GM23338 (cell line): ENCODE measurements at regions not wholly inside any gene's neighbourhood (a gene's known extent, or its start where the extent isn't known, plus 50 kb on each side); places are given as distances from the start of the nearest gene placed in this dataset.

ENCODE experiments used
- ATAC-seq: fragments of 200-7000 bp; cut with Tn5 transposase; 3 replicates; pipeline ENCODE4 v1.9.1; 2020
- DNase-seq: peaks from one replicate; pipeline ENCODE4 v3.0.0-alpha.2; 2015; ENCODE audit warnings: low spot score
- H2AFZ ChIP-seq: fragments of 200-600 bp; sonication (generic); 2 replicates; pipeline ENCODE4 v1.8.0; 2016; ENCODE audit warnings: antibody characterized with exemption, mild to moderate bottlenecking, moderate library complexity
- H3F3A ChIP-seq: fragments of 200-600 bp; sonication (generic); replicated peaks from 2 replicates; pipeline ENCODE4 v1.8.0; 2017; ENCODE audit warnings: antibody characterized with exemption, mixed run types, low read depth
- H3K27ac ChIP-seq: fragments of 200-600 bp; sonication (generic); 2 replicates; pipeline ENCODE4 v1.6.1; 2016; ENCODE audit warnings: low read depth
- H3K27me3 ChIP-seq: fragments of 200-600 bp; sonication (generic); 2 replicates; pipeline ENCODE4 v1.8.0; 2016; ENCODE audit warnings: mild to moderate bottlenecking, mixed run types, moderate library complexity; ENCODE audit not compliant: insufficient read depth
- H3K36me3 ChIP-seq: fragments of 200-600 bp; sonication (generic); 2 replicates; pipeline ENCODE4 v1.8.0; 2016; ENCODE audit warnings: mild to moderate bottlenecking; ENCODE audit not compliant: insufficient read depth
- H3K4me1 ChIP-seq: fragments of 200-600 bp; sonication (generic); 2 replicates; pipeline ENCODE4 v1.8.0; 2016; ENCODE audit warnings: mild to moderate bottlenecking, moderate library complexity; ENCODE audit not compliant: insufficient read depth
- H3K4me2 ChIP-seq: fragments of 200-600 bp; sonication (generic); 2 replicates; pipeline ENCODE4 v1.7.1; 2017; ENCODE audit warnings: mixed run types
- H3K4me3 ChIP-seq: fragments of 200-600 bp; sonication (generic); 2 replicates; pipeline ENCODE4 v1.6.1; 2016; ENCODE audit warnings: mixed run types
- H3K79me2 ChIP-seq: fragments of 200-600 bp; sonication (generic); replicated peaks from 2 replicates; pipeline ENCODE4 v1.8.0; 2017; ENCODE audit warnings: mild to moderate bottlenecking; ENCODE audit not compliant: insufficient read depth
- H3K9me2 ChIP-seq: fragments of 200-600 bp; sonication (generic); 2 replicates; pipeline ENCODE4 v1.8.0; 2017; ENCODE audit not compliant: insufficient read depth
- H4K20me1 ChIP-seq: fragments of 200-600 bp; sonication (generic); replicated peaks from 2 replicates; pipeline ENCODE4 v1.8.0; 2017; ENCODE audit warnings: mild to moderate bottlenecking; ENCODE audit not compliant: insufficient read depth
- H3K27ac Mint-ChIP-seq: 2 replicates; pipeline ENCODE4 v1.8.0; 2020; ENCODE audit warnings: inconsistent platforms, mild to moderate bottlenecking, moderate library complexity, mixed read lengths
- H3K27me3 Mint-ChIP-seq: 3 replicates; pipeline ENCODE4 v1.8.0; 2022; ENCODE audit warnings: low read depth, mild to moderate bottlenecking, moderate library complexity, mixed read lengths, inconsistent platforms; ENCODE audit not compliant: insufficient read depth, poor library complexity
- H3K36me3 Mint-ChIP-seq: 3 replicates; pipeline ENCODE4 v1.8.0; 2021; ENCODE audit warnings: low read depth, mild to moderate bottlenecking, inconsistent platforms, moderate library complexity, mixed read lengths
- H3K4me1 Mint-ChIP-seq: 3 replicates; pipeline ENCODE4 v1.8.0; 2020; ENCODE audit warnings: mild to moderate bottlenecking, inconsistent platforms, mixed read lengths
- H3K4me3 Mint-ChIP-seq: 3 replicates; pipeline ENCODE4 v1.8.0; 2021; ENCODE audit warnings: moderate library complexity, mild to moderate bottlenecking, inconsistent platforms, mixed read lengths
- H3K9me3 Mint-ChIP-seq: 3 replicates; pipeline ENCODE4 v1.8.0; 2020; ENCODE audit warnings: moderate library complexity, mild to moderate bottlenecking, inconsistent platforms, mixed read lengths
- CREB1 ChIP-seq: fragments of 250-450 bp; sonication (Bioruptor Pico); IDR thresholded peaks from 2 replicates; pipeline ENCODE4 v1.5.0; 2020; ENCODE audit warnings: low read depth, mild to moderate bottlenecking, moderate library complexity
- JUNB ChIP-seq: IDR thresholded peaks from one replicate; pipeline ENCODE4 v1.6.1; 2016; ENCODE audit warnings: antibody characterized with exemption; ENCODE audit not compliant: unreplicated experiment
- NANOG ChIP-seq: IDR thresholded peaks from 2 replicates; pipeline ENCODE4 v1.6.1; 2016; ENCODE audit warnings: antibody characterized with exemption, borderline replicate concordance
- POLR2AphosphoS5 ChIP-seq: IDR thresholded peaks from 2 replicates; pipeline ENCODE4 v1.6.1; 2016; ENCODE audit warnings: antibody characterized with exemption, low read depth
- ZNF114 ChIP-seq: fragments of 250-450 bp; sonication (Bioruptor Pico); IDR thresholded peaks from 2 replicates; pipeline ENCODE4 v1.5.0; 2020; ENCODE audit warnings: mild to moderate bottlenecking, moderate library complexity
- ZNF331 ChIP-seq: fragments of 250-450 bp; sonication (Bioruptor Pico); IDR thresholded peaks from 2 replicates; pipeline ENCODE4 v1.5.0; 2020; ENCODE audit warnings: low read depth, mild to moderate bottlenecking, moderate library complexity
- TF ChIP-seq, protein P1 (sequence below): IDR thresholded peaks from one replicate; pipeline ENCODE4 v1.6.1; 2018; ENCODE audit warnings: antibody characterized with exemption; ENCODE audit not compliant: unreplicated experiment

DNA sequence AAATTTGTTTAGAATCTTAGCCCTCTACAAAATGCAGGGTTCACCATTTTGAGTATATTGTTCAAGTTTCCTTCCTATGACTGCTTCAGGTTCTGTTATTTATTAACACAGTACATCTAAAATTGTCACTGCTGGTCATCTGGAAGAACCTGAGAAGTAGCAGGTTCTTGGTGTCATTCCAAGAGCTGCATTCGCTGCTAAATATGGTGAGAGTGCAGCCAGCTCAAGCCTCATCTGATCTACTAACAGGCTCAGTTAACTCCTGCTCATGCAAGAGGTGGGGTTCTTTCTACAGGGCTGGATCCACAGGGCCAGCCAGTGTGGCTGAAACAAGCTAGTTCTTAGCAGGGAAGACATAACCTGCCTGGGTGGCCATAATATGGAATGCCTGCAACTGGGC, 1946.1 kb downstream of the TP53TG3F start:
- no peaks in the 10 kb centered on the region for H3F3A ChIP-seq
- DNase-seq (no peak), ATAC-seq (no peak)
- H3K4me1 Mint-ChIP-seq: no peaks in the 10 kb centered on the region
- no peaks in the 10 kb centered on the region for H3K27me3 ChIP-seq
- no peak overlapping the region for H2AFZ ChIP-seq
- no peak overlapping the region for H3K4me2 ChIP-seq
- peaks cover 28% of the 10 kb centered on the region for H3K36me3 Mint-ChIP-seq
- peaks cover 91% of the 10 kb centered on the region for H3K9me3 Mint-ChIP-seq
- H3K27ac ChIP-seq: no peak overlapping the region
- no peak overlapping the region for H3K27ac Mint-ChIP-seq
- no peaks in the 10 kb centered on the region for H3K27me3 Mint-ChIP-seq
- H4K20me1 ChIP-seq: no peaks in the 10 kb centered on the region
- no peaks in the 10 kb centered on the region for H3K9me2 ChIP-seq
- H3K4me1 ChIP-seq: no peaks in the 10 kb centered on the region
- H3K79me2 ChIP-seq: no peaks in the 10 kb centered on the region
- no peak overlapping the region for H3K4me3 ChIP-seq
- no peaks in the 10 kb centered on the region for H3K36me3 ChIP-seq
- TF ChIP-seq NANOG: no peak
- no peak overlapping the region for H3K4me3 Mint-ChIP-seq

DNA sequence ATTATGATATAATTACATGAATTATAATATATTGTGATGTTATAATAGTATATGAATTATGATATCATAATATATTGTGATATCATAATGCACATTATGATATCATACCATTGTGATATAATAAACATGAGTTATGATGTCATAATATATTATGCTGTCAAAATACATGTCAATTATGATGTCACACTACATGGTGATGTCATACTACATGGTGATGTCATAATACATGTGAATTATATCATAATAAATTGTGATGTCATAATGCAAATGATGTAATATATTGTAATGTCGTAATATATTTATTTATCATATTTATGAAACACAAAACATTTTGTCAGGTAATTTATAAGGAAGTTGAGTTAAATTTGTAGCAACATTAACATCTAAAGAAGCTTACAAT, 1950.1 kb downstream of the TP53TG3F start:
- H3K36me3 Mint-ChIP-seq: peaks cover 26% of the 10 kb centered on the region
- H3K4me3 Mint-ChIP-seq: no peak overlapping the region
- no peaks in the 10 kb centered on the region for H4K20me1 ChIP-seq
- no peak for DNase-seq
- no peaks in the 10 kb centered on the region for H3K4me1 ChIP-seq
- no peaks in the 10 kb centered on the region for H3F3A ChIP-seq
- H3K4me1 Mint-ChIP-seq: no peaks in the 10 kb centered on the region
- no peak overlapping the region for H3K4me3 ChIP-seq
- no peak overlapping the region for H3K4me2 ChIP-seq
- H3K27me3 Mint-ChIP-seq: no peaks in the 10 kb centered on the region
- no peaks in the 10 kb centered on the region for H3K27me3 ChIP-seq
- no peaks in the 10 kb centered on the region for H3K79me2 ChIP-seq
- ATAC-seq: no peak
- TF ChIP-seq CREB1 (peak; percentile 51), ZNF331 (CRISPR knock-in tag) (no peak)
- no peak overlapping the region for H3K27ac Mint-ChIP-seq
- H3K36me3 ChIP-seq: 0 out of 2 replicates have a peak, but pooled peaks cover 9% of the 10 kb centered on the region
- peaks cover 90% of the 10 kb centered on the region for H3K9me3 Mint-ChIP-seq
- no peaks in the 10 kb centered on the region for H3K9me2 ChIP-seq
- H3K27ac ChIP-seq: no peak overlapping the region
- no peak overlapping the region for H2AFZ ChIP-seq

DNA sequence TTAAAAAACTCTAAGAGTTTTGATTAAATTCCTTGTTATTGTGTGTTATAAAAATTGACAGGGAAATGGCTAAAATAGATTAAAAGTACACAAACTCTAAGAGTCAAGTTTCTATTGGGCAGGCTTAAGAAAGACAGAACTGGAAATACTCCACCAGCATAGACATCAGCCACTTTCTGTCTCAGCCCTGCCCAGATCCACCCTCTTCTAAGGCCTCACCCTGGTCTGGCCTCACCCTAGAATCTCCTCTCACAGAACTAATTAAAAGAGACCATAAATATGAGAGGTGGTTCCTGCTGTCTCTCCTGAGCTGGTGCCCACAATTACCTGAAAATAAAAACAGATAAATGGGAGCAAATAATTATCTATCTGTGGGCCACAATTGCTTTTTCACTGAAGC, 1951.0 kb downstream of the TP53TG3F start:
- H3K36me3 ChIP-seq: 0 out of 2 replicates have a peak, but pooled peaks cover 9% of the 10 kb centered on the region
- ATAC-seq: no peak
- H3K79me2 ChIP-seq: no peaks in the 10 kb centered on the region
- no peaks in the 10 kb centered on the region for H3K27me3 ChIP-seq
- H3F3A ChIP-seq: no peaks in the 10 kb centered on the region
- Mint-ChIP-seq H3K27ac (no peak overlapping the region), H3K9me3 (peaks cover 93% of the 10 kb centered on the region), H3K27me3 (peaks cover 2% of the 10 kb centered on the region), H3K36me3 (peaks cover 30% of the 10 kb centered on the region), H3K4me3 (no peak overlapping the region), H3K4me1 (no peaks in the 10 kb centered on the region)
- H3K4me3 ChIP-seq: no peak overlapping the region
- no peak for DNase-seq
- H3K27ac ChIP-seq: no peak overlapping the region
- H4K20me1 ChIP-seq: no peaks in the 10 kb centered on the region
- TF ChIP-seq ZNF331 (CRISPR knock-in tag) (no peak), ZNF114 (CRISPR knock-in tag) (no peak), POLR2AphosphoS5 (no peak)
- no peaks in the 10 kb centered on the region for H3K4me1 ChIP-seq
- no peaks in the 10 kb centered on the region for H3K9me2 ChIP-seq
- no peak overlapping the region for H2AFZ ChIP-seq
- no peak overlapping the region for H3K4me2 ChIP-seq

DNA sequence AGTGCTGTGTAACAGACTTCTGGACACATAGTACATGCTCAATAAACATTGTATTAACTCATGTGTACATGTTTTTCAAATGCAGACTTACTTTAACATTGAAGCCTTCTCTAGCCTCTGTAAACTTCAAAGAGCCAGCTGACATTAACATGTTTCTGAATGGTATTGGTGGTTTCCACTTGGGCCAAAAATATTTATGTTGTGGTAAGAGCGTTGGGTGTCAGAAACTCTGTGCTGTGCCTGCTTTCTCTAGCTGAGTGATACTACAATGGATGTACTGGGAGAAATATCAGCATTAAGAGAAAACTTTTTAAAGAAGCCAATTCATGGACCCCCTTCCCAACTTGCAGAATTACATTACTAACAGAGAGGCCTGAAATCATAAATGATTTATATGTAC, 1951.7 kb downstream of the TP53TG3F start:
- no peaks in the 10 kb centered on the region for H3K27me3 ChIP-seq
- Mint-ChIP-seq H3K4me1 (no peaks in the 10 kb centered on the region), H3K9me3 (peaks cover 92% of the 10 kb centered on the region), H3K36me3 (peaks cover 31% of the 10 kb centered on the region), H3K27ac (no peak overlapping the region), H3K27me3 (peaks cover 2% of the 10 kb centered on the region), H3K4me3 (no peak overlapping the region)
- no peak overlapping the region for H3K4me2 ChIP-seq
- no peaks in the 10 kb centered on the region for H3K9me2 ChIP-seq
- H3K4me3 ChIP-seq: no peak overlapping the region
- H2AFZ ChIP-seq: no peak overlapping the region
- no peaks in the 10 kb centered on the region for H3F3A ChIP-seq
- H3K27ac ChIP-seq: no peak overlapping the region
- H3K79me2 ChIP-seq: no peaks in the 10 kb centered on the region
- ATAC-seq (no peak), DNase-seq (no peak)
- H3K36me3 ChIP-seq: 0 out of 2 replicates have a peak, but pooled peaks cover 9% of the 10 kb centered on the region
- H4K20me1 ChIP-seq: no peaks in the 10 kb centered on the region
- no peaks in the 10 kb centered on the region for H3K4me1 ChIP-seq
- TF ChIP-seq, protein P1, sequence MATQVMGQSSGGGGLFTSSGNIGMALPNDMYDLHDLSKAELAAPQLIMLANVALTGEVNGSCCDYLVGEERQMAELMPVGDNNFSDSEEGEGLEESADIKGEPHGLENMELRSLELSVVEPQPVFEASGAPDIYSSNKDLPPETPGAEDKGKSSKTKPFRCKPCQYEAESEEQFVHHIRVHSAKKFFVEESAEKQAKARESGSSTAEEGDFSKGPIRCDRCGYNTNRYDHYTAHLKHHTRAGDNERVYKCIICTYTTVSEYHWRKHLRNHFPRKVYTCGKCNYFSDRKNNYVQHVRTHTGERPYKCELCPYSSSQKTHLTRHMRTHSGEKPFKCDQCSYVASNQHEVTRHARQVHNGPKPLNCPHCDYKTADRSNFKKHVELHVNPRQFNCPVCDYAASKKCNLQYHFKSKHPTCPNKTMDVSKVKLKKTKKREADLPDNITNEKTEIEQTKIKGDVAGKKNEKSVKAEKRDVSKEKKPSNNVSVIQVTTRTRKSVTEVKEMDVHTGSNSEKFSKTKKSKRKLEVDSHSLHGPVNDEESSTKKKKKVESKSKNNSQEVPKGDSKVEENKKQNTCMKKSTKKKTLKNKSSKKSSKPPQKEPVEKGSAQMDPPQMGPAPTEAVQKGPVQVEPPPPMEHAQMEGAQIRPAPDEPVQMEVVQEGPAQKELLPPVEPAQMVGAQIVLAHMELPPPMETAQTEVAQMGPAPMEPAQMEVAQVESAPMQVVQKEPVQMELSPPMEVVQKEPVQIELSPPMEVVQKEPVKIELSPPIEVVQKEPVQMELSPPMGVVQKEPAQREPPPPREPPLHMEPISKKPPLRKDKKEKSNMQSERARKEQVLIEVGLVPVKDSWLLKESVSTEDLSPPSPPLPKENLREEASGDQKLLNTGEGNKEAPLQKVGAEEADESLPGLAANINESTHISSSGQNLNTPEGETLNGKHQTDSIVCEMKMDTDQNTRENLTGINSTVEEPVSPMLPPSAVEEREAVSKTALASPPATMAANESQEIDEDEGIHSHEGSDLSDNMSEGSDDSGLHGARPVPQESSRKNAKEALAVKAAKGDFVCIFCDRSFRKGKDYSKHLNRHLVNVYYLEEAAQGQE: no peak
- no peak for TF ChIP-seq JUNB
